HEK293 (cell line): ENCODE measurements at regions not wholly inside any gene's neighbourhood (a gene's known extent, or its start where the extent isn't known, plus 50 kb on each side); places are given as distances from the start of the nearest gene placed in this dataset.

Experiments
- CTCF ChIA-PET: fragments of 350-600 bp; formaldehyde crosslinking; extraction: SDS; loops from one replicate; lab custom pipeline; 2021; ENCODE audit warnings: antibody characterized with exemption; lab: Yijun Ruan, JAX
- POLR2A ChIA-PET: fragments of 300-600 bp; formaldehyde crosslinking; extraction: SDS; loops from one replicate; lab custom pipeline; 2020; ENCODE audit warnings: antibody characterized with exemption, inconsistent platforms; lab: Yijun Ruan, JAX
- H3K27ac ChIP-seq: fragments of 200-500 bp; sonication (Bioruptor generic); 2 replicates; pipeline ENCODE4 v1.5.1; 2014; ENCODE audit warnings: low read depth, low read length, control low read depth, inconsistent platforms; ENCODE audit errors: extremely low read depth
- H3K36me3 ChIP-seq, 2 experiments: fragments of 200-500 bp in 1 of 2; sonication (Bioruptor generic) in 1 of 2; 1 replicate in 1 of 2; 2 replicates in 1 of 2; pipeline ENCODE4 v1.5.1; 2014 to 2017; ENCODE audit warnings: inconsistent platforms in 2 of 2, low read length in 2 of 2; ENCODE audit not compliant: control insufficient read depth in 2 of 2, insufficient read depth in 1 of 2
- H3K4me1 ChIP-seq: fragments of 200-500 bp; sonication (Bioruptor generic); 2 replicates; pipeline ENCODE4 v1.5.1; 2014; ENCODE audit warnings: mild to moderate bottlenecking, low read length, inconsistent platforms; ENCODE audit not compliant: control insufficient read depth, insufficient read depth
- H3K4me3 ChIP-seq: 2 replicates; pipeline ENCODE4 v1.5.1; 2011; ENCODE audit warnings: low read depth, mild to moderate bottlenecking, control low read depth, low read length, moderate library complexity
- H3K9me3 ChIP-seq: fragments of 200-500 bp; sonication (Bioruptor generic); 2 replicates; pipeline ENCODE4 v1.5.1; 2014; ENCODE audit warnings: low read depth, low read length, inconsistent platforms; ENCODE audit not compliant: control insufficient read depth, insufficient read depth
- GLI2 ChIP-seq: fragments of 450-650 bp; formaldehyde crosslinking; IDR thresholded peaks from 2 replicates; pipeline ENCODE4; 2017; ENCODE audit warnings: missing biosample characterization, missing genetic modification characterization, low read depth, borderline replicate concordance
- GLI4 ChIP-seq: fragments of 450-650 bp; formaldehyde crosslinking; IDR thresholded peaks from 2 replicates; pipeline ENCODE4 v1.5.1; 2016; ENCODE audit warnings: missing biosample characterization, missing genetic modification characterization
- HIC1 ChIP-seq: fragments of 450-650 bp; formaldehyde crosslinking; IDR thresholded peaks from 2 replicates; pipeline ENCODE4 v1.5.1; 2016; ENCODE audit warnings: missing biosample characterization, missing genetic modification characterization
- HOXC10 ChIP-seq: sonication (generic); formaldehyde crosslinking; IDR thresholded peaks from 2 replicates; pipeline ENCODE4 v1.8.1; 2023; ENCODE audit warnings: mild to moderate bottlenecking, missing genetic modification reagents
- KLF8 ChIP-seq: fragments of 450-650 bp; formaldehyde crosslinking; IDR thresholded peaks from 2 replicates; pipeline ENCODE4 v1.5.1; 2016; ENCODE audit warnings: missing biosample characterization, missing genetic modification characterization
- MYNN ChIP-seq: fragments of 450-650 bp; formaldehyde crosslinking; IDR thresholded peaks from 2 replicates; pipeline ENCODE4 v1.5.1; 2016; ENCODE audit warnings: missing biosample characterization, missing genetic modification characterization, borderline replicate concordance
- PRDM4 ChIP-seq: fragments of 450-650 bp; formaldehyde crosslinking; IDR thresholded peaks from 2 replicates; pipeline ENCODE4 v1.5.1; 2017; ENCODE audit warnings: missing biosample characterization, missing genetic modification characterization
- RBAK ChIP-seq: fragments of 450-650 bp; formaldehyde crosslinking; IDR thresholded peaks from 2 replicates; pipeline ENCODE4 v1.5.1; 2016; ENCODE audit warnings: missing biosample characterization, missing genetic modification characterization
- ZBTB48 ChIP-seq: fragments of 450-650 bp; formaldehyde crosslinking; IDR thresholded peaks from 2 replicates; pipeline ENCODE4 v1.5.1; 2016; ENCODE audit warnings: missing biosample characterization, missing genetic modification characterization
- ZBTB49 ChIP-seq: fragments of 450-650 bp; formaldehyde crosslinking; IDR thresholded peaks from 2 replicates; pipeline ENCODE4 v1.5.1; 2016; ENCODE audit warnings: missing biosample characterization, missing genetic modification characterization, low read depth
- ZEB2 ChIP-seq: fragments of 450-650 bp; formaldehyde crosslinking; IDR thresholded peaks from 2 replicates; pipeline ENCODE4 v1.5.1; 2016; ENCODE audit warnings: missing biosample characterization, missing genetic modification characterization
- ZFP69B ChIP-seq: fragments of 450-650 bp; formaldehyde crosslinking; IDR thresholded peaks from 2 replicates; pipeline ENCODE4 v1.5.1; 2016; ENCODE audit warnings: missing biosample characterization, missing genetic modification characterization
- ZNF10 ChIP-seq: fragments of 450-650 bp; formaldehyde crosslinking; IDR thresholded peaks from 2 replicates; pipeline ENCODE4 v1.5.1; 2017; ENCODE audit warnings: missing biosample characterization, missing genetic modification characterization
- ZNF132 ChIP-seq: fragments of 450-650 bp; formaldehyde crosslinking; IDR thresholded peaks from 2 replicates; pipeline ENCODE4 v1.5.1; 2017; ENCODE audit warnings: missing biosample characterization, missing genetic modification characterization, borderline replicate concordance
- ZNF133 ChIP-seq: fragments of 450-650 bp; formaldehyde crosslinking; IDR thresholded peaks from 2 replicates; pipeline ENCODE4 v1.5.1; 2016; ENCODE audit warnings: missing biosample characterization, missing genetic modification characterization
- ZNF184 ChIP-seq: fragments of 450-650 bp; IDR thresholded peaks from 2 replicates; pipeline ENCODE4 v1.5.1; 2018; ENCODE audit warnings: missing biosample characterization, mild to moderate bottlenecking, missing genetic modification characterization
- ZNF19 ChIP-seq: fragments of 450-650 bp; formaldehyde crosslinking; IDR thresholded peaks from 2 replicates; pipeline ENCODE4; 2016; ENCODE audit warnings: missing biosample characterization, missing genetic modification characterization, low read depth
- ZNF202 ChIP-seq: fragments of 450-650 bp; formaldehyde crosslinking; IDR thresholded peaks from 2 replicates; pipeline ENCODE4 v1.5.1; 2016; ENCODE audit warnings: missing biosample characterization, missing genetic modification characterization, borderline replicate concordance
- ZNF335 ChIP-seq: fragments of 450-650 bp; formaldehyde crosslinking; conservative IDR thresholded peaks from 2 replicates; pipeline ENCODE4 v1.5.1; 2016; ENCODE audit warnings: missing biosample characterization, missing genetic modification characterization
- ZNF501 ChIP-seq: fragments of 450-650 bp; formaldehyde crosslinking; IDR thresholded peaks from 2 replicates; pipeline ENCODE4 v1.5.1; 2016; ENCODE audit warnings: missing biosample characterization, missing genetic modification characterization
- ZNF544 ChIP-seq: fragments of 450-650 bp; formaldehyde crosslinking; IDR thresholded peaks from 2 replicates; pipeline ENCODE4 v1.5.0; 2017; ENCODE audit warnings: missing biosample characterization, missing genetic modification characterization
- ZNF600 ChIP-seq: fragments of 450-650 bp; formaldehyde crosslinking; IDR thresholded peaks from 2 replicates; pipeline ENCODE4 v1.5.1; 2016; ENCODE audit warnings: missing biosample characterization, missing genetic modification characterization
- ZNF623 ChIP-seq: fragments of 450-650 bp; formaldehyde crosslinking; IDR thresholded peaks from 2 replicates; pipeline ENCODE4 v1.5.1; 2016; ENCODE audit warnings: missing biosample characterization, missing genetic modification characterization
- ZNF654 ChIP-seq: fragments of 450-650 bp; formaldehyde crosslinking; IDR thresholded peaks from 2 replicates; pipeline ENCODE4 v1.5.1; 2016; ENCODE audit warnings: low read depth, missing biosample characterization, missing genetic modification characterization
- ZSCAN23 ChIP-seq: fragments of 450-650 bp; formaldehyde crosslinking; IDR thresholded peaks from 2 replicates; pipeline ENCODE4 v1.5.1; 2016; ENCODE audit warnings: missing biosample characterization, missing genetic modification characterization

GRCh38 chr1:196009362-196009761 is 598.9 kb downstream of the KCNT2 start:
- Histone ChIP-seq H3K27ac (no peak overlapping the region), H3K9me3 (no peaks in the 10 kb centered on the region), H3K4me1 (no peaks in the 10 kb centered on the region), H3K36me3 (no peaks in the 10 kb centered on the region), H3K4me3 (no peak overlapping the region)
- CTCF ChIA-PET, result no interaction called here
- POLR2A ChIA-PET, result no interaction called here
- TF ChIP-seq PRDM4 (tag by site-specific recombination), result no peak
- TF ChIP-seq ZNF335 (tag by site-specific recombination), result no peak
- TF ChIP-seq ZEB2 (tag by site-specific recombination), result no peak
- no peak for TF ChIP-seq ZNF132 (tag by site-specific recombination)
- no peak for TF ChIP-seq ZNF501 (tag by site-specific recombination)
- no peak for TF ChIP-seq ZNF19
- no peak for TF ChIP-seq ZNF600 (tag by site-specific recombination)
- TF ChIP-seq ZBTB49 (tag by site-specific recombination), result no peak

GRCh38 chr1:196007763-196008162 is 600.5 kb downstream of the KCNT2 start:
- no peaks in the 10 kb centered on the region for H3K4me1 ChIP-seq
- ChIA-PET CTCF (no interaction called here), POLR2A (no interaction called here)
- no peak for TF ChIP-seq HIC1
- no peak for TF ChIP-seq ZNF10 (tag by site-specific recombination)
- no peak for TF ChIP-seq ZNF654 (tag by site-specific recombination)
- no peak for TF ChIP-seq GLI4
- no peak for TF ChIP-seq ZNF133
- no peak for TF ChIP-seq MYNN (tag by site-specific recombination)
- TF ChIP-seq ZBTB48 (tag by site-specific recombination), result no peak
- TF ChIP-seq ZBTB49 (tag by site-specific recombination), result no peak
- no peak for TF ChIP-seq KLF8 (tag by site-specific recombination)
- no peak for TF ChIP-seq GLI2 (tag by site-specific recombination)
- TF ChIP-seq ZNF202 (tag by site-specific recombination), result no peak
- no peak for TF ChIP-seq ZSCAN23 (tag by site-specific recombination)
- no peak for TF ChIP-seq RBAK (tag by site-specific recombination)
- TF ChIP-seq ZFP69B (tag by site-specific recombination), result no peak
- TF ChIP-seq HOXC10 (CRISPR knock-in tag), result no peak
- TF ChIP-seq ZNF544 (tag by site-specific recombination), result no peak
- no peak for TF ChIP-seq ZNF184 (tag by site-specific recombination)
- TF ChIP-seq ZNF623 (tag by site-specific recombination), result no peak
- no peak overlapping the region for H3K4me3 ChIP-seq
- H3K36me3 ChIP-seq, result no peaks in the 10 kb centered on the region
- no peak overlapping the region for H3K27ac ChIP-seq
- no peaks in the 10 kb centered on the region for H3K9me3 ChIP-seq
